ENCODE measurements at regions not wholly inside any gene's neighbourhood (a gene's known extent, or its start where the extent isn't known, plus 50 kb on each side); places are given as distances from the start of the nearest gene placed in this dataset.

- TF ChIP-seq POLR2A (IDR thresholded peaks at IDR 0.05) (no peak), CTCF (IDR thresholded peaks at IDR 0.05) (no peak), EP300 (IDR thresholded peaks at IDR 0.05) (no peak), POLR2AphosphoS5 (IDR thresholded peaks at IDR 0.05) (no peak)
Measured at GRCh38 chr17:33888455-33888854, 366.6 kb upstream of the CCL2 start.
